Jurkat, Clone E6-1 (cell line): ENCODE measurements at regions not wholly inside any gene's neighbourhood (a gene's known extent, or its start where the extent isn't known, plus 50 kb on each side); places are given as distances from the start of the nearest gene placed in this dataset.
"Not testable (repeated sequence)": the region's sequence is repeated elsewhere in the genome, so short reads cannot be mapped to it uniquely, and the experiment has no call there.

Experiments
- DNase-seq: peaks from one replicate; pipeline ENCODE4 v3.0.0-alpha.2; 2011; ENCODE audit warnings: low read depth, low spot score
- H3K4me3 ChIP-seq: 2 replicates; pipeline ENCODE4 v1.5.1; 2011; ENCODE audit warnings: mild to moderate bottlenecking, low read length, control low read depth, moderate library complexity

GRCh38 chr16:63785170-63785569 is 1336.7 kb downstream of the CDH11 start:
- no peak for DNase-seq
- H3K4me3 ChIP-seq, result no peak overlapping the region

GRCh38 chr16:63776437-63776836 is 1345.4 kb downstream of the CDH11 start:
- H3K4me3 ChIP-seq, result no peak overlapping the region
- DNase-seq, result no peak

GRCh38 chr16:63776034-63776433 is 1345.8 kb downstream of the CDH11 start:
- H3K4me3 ChIP-seq, result no peak overlapping the region
- no peak for DNase-seq

GRCh38 chr16:63774302-63774701 is 1347.6 kb downstream of the CDH11 start:
- DNase-seq, result no peak
- no peak overlapping the region for H3K4me3 ChIP-seq

- DNase-seq, result no peak
- H3K4me3 ChIP-seq, result no peak overlapping the region
These were observed 1352.7 kb downstream of the CDH11 start for GRCh38 chr16:63769211-63769610.

GRCh38 chr16:63760246-63760645 is 1361.6 kb downstream of the CDH11 start:
- not testable (repeated sequence) for H3K4me3 ChIP-seq, DNase-seq

- no peak for DNase-seq
- H3K4me3 ChIP-seq, result no peak overlapping the region
These were observed 1369.5 kb downstream of the CDH11 start for GRCh38 chr16:63752347-63752746.

- DNase-seq, result no peak
- no peak overlapping the region for H3K4me3 ChIP-seq
These were observed 1372.6 kb downstream of the CDH11 start for GRCh38 chr16:63749276-63749675.

GRCh38 chr16:63745456-63745855 is 1376.4 kb downstream of the CDH11 start:
- no peak overlapping the region for H3K4me3 ChIP-seq
- no peak for DNase-seq

- H3K4me3 ChIP-seq, result no peak overlapping the region
- no peak for DNase-seq
These were observed 1377.6 kb downstream of the CDH11 start for GRCh38 chr16:63744077-63744874.

- no peak for DNase-seq
- H3K4me3 ChIP-seq, result no peak overlapping the region
These were observed 1379.7 kb downstream of the CDH11 start for GRCh38 chr16:63742150-63742549.

GRCh38 chr16:63737633-63738032 is 1384.2 kb downstream of the CDH11 start:
- H3K4me3 ChIP-seq, result no peak overlapping the region
- DNase-seq, result no peak

- no peak for DNase-seq
- H3K4me3 ChIP-seq, result no peak overlapping the region
These were observed 1386.4 kb downstream of the CDH11 start for GRCh38 chr16:63735456-63735855.

- H3K4me3 ChIP-seq, result no peak overlapping the region
- no peak for DNase-seq
These were observed 1401.0 kb downstream of the CDH11 start for GRCh38 chr16:63720848-63721247.

- H3K4me3 ChIP-seq, result no peak overlapping the region
- no peak for DNase-seq
These were observed 1401.9 kb downstream of the CDH11 start for GRCh38 chr16:63719926-63720325.

- H3K4me3 ChIP-seq, result no peak overlapping the region
- no peak for DNase-seq
These were observed 1404.1 kb downstream of the CDH11 start for GRCh38 chr16:63717806-63718205.

GRCh38 chr16:63714876-63715275 is 1407.0 kb downstream of the CDH11 start:
- no peak overlapping the region for H3K4me3 ChIP-seq
- DNase-seq, result no peak

GRCh38 chr16:63712725-63713124 is 1409.1 kb downstream of the CDH11 start:
- DNase-seq, result no peak

GRCh38 chr16:63703612-63704011 is 1418.3 kb downstream of the CDH11 start:
- DNase-seq, result no peak
- H3K4me3 ChIP-seq, result no peak overlapping the region

More at GRCh38 chr16:63712725-63713124, 1409.1 kb downstream of the CDH11 start:
- no peak overlapping the region for H3K4me3 ChIP-seq

GRCh38 chr16:63702981-63703590 is 1418.8 kb downstream of the CDH11 start:
- no peak for DNase-seq
- no peak overlapping the region for H3K4me3 ChIP-seq

GRCh38 chr16:63697736-63698135 is 1424.1 kb downstream of the CDH11 start:
- no peak overlapping the region for H3K4me3 ChIP-seq
- DNase-seq, result no peak
